ENCODE measurements at regions not wholly inside any gene's neighbourhood (a gene's known extent, or its start where the extent isn't known, plus 50 kb on each side); places are given as distances from the start of the nearest gene placed in this dataset.
"Not testable (repeated sequence)": the region's sequence is repeated elsewhere in the genome, so short reads cannot be mapped to it uniquely, and the experiment has no call there.

DNA sequence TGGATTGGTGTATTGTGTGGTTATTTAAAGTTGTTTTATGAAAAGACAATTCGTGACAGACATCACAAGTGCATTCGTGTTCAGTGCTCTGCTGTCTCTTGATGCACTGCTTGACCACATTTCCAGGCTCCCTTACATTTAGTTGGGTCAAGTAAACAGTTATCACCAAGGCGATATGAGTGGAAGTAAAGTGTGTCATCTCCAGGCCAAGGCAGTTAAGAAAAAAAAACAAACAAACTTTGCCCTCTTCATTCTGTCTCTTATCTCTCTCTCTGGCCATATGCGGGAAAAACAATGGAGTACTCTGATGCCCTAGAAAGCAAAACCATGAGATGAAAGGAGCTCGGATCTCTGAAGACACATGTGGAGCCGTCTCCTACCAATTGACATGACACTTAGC, 131.1 kb downstream of the DSEL start:
- H3K4me3 ChIP-seq (ENCODE audit: low read depth, low read length): no peak overlapping the region
- CTCF ChIA-PET: no interaction called here
- POLR2A ChIA-PET: no interaction called here
- no peak for DNase-seq (ENCODE audit: low read depth, low spot score)
- TF ChIP-seq, protein P1, sequence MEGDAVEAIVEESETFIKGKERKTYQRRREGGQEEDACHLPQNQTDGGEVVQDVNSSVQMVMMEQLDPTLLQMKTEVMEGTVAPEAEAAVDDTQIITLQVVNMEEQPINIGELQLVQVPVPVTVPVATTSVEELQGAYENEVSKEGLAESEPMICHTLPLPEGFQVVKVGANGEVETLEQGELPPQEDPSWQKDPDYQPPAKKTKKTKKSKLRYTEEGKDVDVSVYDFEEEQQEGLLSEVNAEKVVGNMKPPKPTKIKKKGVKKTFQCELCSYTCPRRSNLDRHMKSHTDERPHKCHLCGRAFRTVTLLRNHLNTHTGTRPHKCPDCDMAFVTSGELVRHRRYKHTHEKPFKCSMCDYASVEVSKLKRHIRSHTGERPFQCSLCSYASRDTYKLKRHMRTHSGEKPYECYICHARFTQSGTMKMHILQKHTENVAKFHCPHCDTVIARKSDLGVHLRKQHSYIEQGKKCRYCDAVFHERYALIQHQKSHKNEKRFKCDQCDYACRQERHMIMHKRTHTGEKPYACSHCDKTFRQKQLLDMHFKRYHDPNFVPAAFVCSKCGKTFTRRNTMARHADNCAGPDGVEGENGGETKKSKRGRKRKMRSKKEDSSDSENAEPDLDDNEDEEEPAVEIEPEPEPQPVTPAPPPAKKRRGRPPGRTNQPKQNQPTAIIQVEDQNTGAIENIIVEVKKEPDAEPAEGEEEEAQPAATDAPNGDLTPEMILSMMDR (IDR thresholded peaks at IDR 0.05; ENCODE audit: insufficient read depth, low read length, missing control alignments): no peak

DNA sequence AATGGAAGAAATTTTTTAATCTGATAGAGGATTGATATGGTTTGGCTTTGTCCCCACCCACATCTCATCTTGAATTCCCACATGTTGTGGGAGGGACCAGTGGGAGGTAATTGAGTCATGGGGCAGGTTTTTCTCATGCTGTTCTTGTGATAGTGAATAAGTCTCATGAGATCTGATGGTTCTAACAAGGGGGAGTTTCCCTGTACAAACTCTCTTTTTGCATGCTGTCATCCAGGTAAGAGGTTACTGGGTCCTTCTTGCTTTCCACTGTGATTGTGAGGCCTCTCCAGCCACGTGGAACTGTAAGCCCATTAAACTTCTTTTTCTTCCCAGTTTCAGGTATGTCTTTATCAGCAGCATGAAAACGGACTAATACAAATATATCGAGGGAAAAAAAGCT, 132.5 kb downstream of the DSEL start:
- POLR2A ChIA-PET; DNase-seq (ENCODE audit: low read depth, low spot score); CTCF ChIA-PET; H3K4me3 ChIP-seq (ENCODE audit: low read depth, low read length): not testable (repeated sequence)

DNA sequence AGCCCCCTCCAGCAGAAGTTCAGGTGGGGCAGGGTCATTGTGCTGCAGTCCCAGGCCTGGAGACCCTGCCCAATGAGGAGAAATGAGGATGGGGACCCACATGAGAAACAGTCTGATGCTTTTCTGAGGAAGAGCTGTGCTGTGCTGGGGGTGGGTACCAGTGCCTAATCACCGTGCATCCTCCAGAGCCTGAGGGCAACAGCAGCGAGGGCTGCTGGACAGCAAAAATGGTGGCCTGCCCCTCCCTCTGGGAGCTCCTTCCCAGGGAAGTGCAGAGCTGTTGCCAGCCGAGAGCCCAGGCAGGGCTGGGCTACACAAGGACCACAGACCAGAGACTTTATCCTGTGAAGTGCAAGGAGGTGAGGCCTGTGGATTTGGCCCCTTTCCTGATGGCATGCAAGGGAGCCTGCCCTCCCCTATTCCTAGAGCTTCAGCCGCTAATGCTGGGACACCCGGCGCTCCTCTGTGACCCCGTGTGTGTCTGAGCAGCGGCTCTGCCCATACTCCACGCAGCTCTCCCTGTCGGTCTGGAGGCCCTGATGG, 134.8 kb downstream of the DSEL start:
- ChIA-PET POLR2A (no interaction called here), CTCF (interaction anchor here (1.1 to 1.3 kb wide), 2 partner anchors 8 to 10 kb away, joined by 3 read pairs; no protein-coding TSS in a partner anchor)
- TF ChIP-seq, protein P1 (IDR thresholded peaks at IDR 0.05; ENCODE audit: insufficient read depth, low read length, missing control alignments): no peak
- DNase-seq (ENCODE audit: low read depth, low spot score): no peak
- no peak overlapping the region for H3K4me3 ChIP-seq (ENCODE audit: low read depth, low read length)

DNA sequence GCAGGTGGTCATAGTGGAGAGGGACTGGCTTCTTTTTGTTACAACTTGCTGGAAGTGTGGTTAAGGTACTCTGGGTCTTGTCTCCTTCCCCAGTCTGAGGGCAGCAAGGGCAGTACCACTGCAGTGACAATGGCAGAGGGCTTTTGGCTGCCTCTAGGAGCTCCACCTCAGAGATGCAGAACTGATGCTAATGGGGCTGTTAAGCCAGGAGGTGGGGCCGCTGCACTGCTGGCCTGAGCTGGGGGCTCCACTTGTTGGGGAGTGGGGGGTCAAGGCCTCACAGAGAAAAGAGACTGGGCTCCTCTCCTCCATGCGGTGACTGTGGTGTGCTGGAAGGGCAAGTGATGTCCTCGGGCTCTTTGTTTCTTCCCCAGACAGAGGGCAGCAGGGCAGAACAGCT, 135.7 kb downstream of the DSEL start:
- no peak overlapping the region for H3K4me3 ChIP-seq (ENCODE audit: low read depth, low read length)
- ChIA-PET POLR2A (no interaction called here), CTCF (interaction anchor here (1.1 to 1.3 kb wide), 2 partner anchors 9 kb away, joined by 3 read pairs; no protein-coding TSS in a partner anchor)
- TF ChIP-seq, protein P1 (IDR thresholded peaks at IDR 0.05; ENCODE audit: insufficient read depth, low read length, missing control alignments): no peak
- DNase-seq (ENCODE audit: low read depth, low spot score): no peak

DNA sequence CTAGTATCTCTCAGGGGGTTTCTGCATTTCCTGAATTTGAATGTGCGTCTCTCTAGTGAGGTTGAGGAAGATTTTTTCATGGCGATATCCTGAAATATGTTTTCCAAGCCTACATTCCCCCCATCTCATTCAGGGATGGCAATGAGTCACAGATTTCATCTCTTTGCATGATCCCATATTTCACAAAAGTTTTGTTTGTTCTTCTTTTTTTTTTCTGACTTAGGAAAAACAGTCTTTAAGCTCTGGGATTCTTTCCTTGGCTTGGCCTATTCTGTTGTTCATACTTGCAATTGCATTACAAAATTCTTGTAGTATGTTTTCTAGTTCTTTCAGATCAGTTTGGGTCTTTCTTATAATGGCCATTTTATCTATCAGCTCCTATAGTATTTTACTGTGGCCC, 136.5 kb downstream of the DSEL start:
- POLR2A ChIA-PET: no interaction called here
- CTCF ChIA-PET: interaction anchor here (1.2 kb wide), 1 partner anchor 12 kb away, joined by 3 read pairs; no protein-coding TSS in a partner anchor
- TF ChIP-seq, protein P1 (IDR thresholded peaks at IDR 0.05; ENCODE audit: insufficient read depth, low read length, missing control alignments): no peak
- no peak for DNase-seq (ENCODE audit: low read depth, low spot score)
- H3K4me3 ChIP-seq (ENCODE audit: low read depth, low read length): no peak overlapping the region

DNA sequence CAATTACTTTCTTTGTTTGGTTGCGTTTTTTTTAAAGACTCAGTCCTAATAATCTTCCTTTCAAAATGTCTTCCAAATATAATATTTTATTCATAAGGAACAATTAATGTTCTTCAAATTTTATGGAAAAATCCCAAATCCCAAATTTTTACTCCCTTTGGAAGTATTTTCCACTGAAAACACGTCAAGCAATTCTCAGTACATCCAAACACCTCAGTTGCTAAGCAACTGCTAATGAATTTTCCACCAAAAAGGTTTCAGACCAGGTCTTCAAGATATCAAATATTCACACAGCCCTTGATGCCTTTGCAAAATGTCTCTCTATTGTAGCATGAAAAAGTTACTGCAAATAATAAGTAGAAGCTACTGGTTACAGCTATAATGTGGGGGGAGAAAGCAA, 140.1 kb downstream of the DSEL start:
- no peak overlapping the region for H3K4me3 ChIP-seq (ENCODE audit: low read depth, low read length)
- ChIA-PET CTCF (no interaction called here), POLR2A (no interaction called here)
- TF ChIP-seq, protein P1 (IDR thresholded peaks at IDR 0.05; ENCODE audit: insufficient read depth, low read length, missing control alignments): no peak
- DNase-seq (ENCODE audit: low read depth, low spot score): no peak

DNA sequence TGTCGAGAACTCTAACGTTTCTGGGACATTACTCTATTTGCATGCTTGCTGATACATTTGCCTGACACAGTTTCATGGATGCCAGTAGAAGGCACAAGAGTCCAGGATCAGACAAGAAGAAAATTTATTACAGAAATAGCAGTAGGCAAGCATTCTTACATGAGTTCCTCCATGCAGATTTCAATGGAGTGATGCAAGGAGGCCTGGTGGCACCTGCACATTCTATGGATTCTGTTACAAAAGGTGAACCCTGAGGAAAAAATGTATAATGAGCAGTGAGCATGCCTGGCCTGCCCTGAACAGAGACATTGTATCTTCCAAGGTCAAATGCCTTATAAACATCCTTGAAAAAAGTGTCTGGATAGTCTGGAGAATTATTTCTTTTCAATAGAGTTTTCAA, 142.9 kb downstream of the DSEL start:
- ChIA-PET CTCF (no interaction called here), POLR2A (no interaction called here)
- H3K4me3 ChIP-seq (ENCODE audit: low read depth, low read length): no peak overlapping the region
- DNase-seq (ENCODE audit: low read depth, low spot score): no peak
- TF ChIP-seq, protein P1 (IDR thresholded peaks at IDR 0.05; ENCODE audit: insufficient read depth, low read length, missing control alignments): no peak
